Skeletal muscle cell (primary cell): ENCODE measurements at regions not wholly inside any gene's neighbourhood (a gene's known extent, or its start where the extent isn't known, plus 50 kb on each side); places are given as distances from the start of the nearest gene placed in this dataset.
A peak's percentile ranks its signal among the peaks of the same experiment; 100 is the strongest.
"Not testable (repeated sequence)": the region's sequence is repeated elsewhere in the genome, so short reads cannot be mapped to it uniquely, and the experiment has no call there.

Source experiments
- DNase-seq: peaks from one replicate; pipeline ENCODE4 v3.0.0-alpha.2; 2010; ENCODE audit warnings: low read depth
- H3K4me3 ChIP-seq: 2 replicates; pipeline ENCODE4 v1.5.1; 2011; ENCODE audit warnings: low read depth, mild to moderate bottlenecking, control low read depth, low read length, moderate library complexity

DNA sequence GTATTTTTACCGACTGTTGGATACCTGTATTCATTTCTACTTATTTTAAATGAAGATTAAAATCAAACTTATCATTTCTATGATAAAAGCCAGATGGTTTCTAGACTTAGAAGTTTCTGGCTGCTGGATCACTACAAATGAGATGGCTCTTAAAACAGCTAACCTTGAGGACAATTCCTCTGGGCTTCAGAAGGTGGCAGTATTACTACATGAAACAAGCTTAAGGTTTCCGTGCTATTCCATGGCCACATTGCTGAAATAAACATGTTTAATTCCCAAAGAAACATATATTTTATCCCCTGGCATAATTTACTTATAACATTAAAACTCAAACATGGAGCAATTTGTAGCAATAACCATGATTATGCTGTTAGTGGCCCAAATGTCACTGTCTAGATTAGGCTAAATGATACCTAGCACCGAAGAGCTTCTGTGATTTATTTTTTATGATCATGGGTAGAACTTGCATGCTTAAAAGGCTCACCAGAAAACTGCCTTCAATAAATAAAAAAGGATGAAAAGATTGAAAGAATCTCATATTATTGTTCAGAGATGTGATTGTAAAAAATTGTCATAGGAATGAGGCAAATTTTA lies 204.0 kb upstream of the NANOGP8 start:
- no peak for DNase-seq

DNA sequence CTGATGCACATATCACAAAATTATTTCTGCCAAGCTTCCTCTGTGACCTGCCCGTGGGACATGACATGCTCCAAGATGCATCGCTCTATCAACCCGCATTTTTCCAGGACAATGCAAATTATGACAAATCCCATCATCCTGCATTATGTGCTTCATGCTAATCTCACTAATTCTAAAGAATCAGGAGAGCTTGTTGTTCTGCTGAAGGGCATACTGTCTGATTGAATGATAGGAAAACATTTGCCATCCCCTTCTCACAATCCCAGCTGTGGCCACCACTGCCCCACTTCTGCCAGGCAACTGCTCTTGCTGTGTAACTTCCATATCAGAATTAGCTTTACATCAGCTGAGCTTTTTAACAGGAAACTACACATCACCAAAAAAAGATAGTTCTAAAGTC lies 203.5 kb upstream of the NANOGP8 start:
- no peak for DNase-seq
- H3K4me3 ChIP-seq: no peak overlapping the region

More for the DNA sequence above, 204.0 kb upstream of the NANOGP8 start:
- no peak overlapping the region for H3K4me3 ChIP-seq

DNA sequence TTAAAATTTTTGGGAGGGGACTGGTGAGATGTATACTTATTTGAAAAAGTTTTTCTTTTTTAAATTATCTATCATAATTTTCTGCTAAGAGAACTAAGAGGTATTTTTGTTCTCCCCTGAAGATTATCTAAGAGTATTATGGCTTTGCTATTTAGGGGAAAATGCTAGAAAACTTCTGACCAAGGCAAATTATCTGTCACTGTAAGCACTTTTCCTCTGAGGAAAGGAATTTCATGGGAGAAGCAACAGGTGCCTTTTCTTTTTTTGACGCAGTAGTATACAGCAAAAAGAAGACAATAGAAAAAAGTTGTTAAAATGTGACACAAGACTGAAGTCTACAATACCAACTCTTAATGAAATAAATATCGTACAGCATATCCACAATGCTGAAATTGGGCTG lies 201.6 kb upstream of the NANOGP8 start:
- no peak for DNase-seq
- no peak overlapping the region for H3K4me3 ChIP-seq

DNA sequence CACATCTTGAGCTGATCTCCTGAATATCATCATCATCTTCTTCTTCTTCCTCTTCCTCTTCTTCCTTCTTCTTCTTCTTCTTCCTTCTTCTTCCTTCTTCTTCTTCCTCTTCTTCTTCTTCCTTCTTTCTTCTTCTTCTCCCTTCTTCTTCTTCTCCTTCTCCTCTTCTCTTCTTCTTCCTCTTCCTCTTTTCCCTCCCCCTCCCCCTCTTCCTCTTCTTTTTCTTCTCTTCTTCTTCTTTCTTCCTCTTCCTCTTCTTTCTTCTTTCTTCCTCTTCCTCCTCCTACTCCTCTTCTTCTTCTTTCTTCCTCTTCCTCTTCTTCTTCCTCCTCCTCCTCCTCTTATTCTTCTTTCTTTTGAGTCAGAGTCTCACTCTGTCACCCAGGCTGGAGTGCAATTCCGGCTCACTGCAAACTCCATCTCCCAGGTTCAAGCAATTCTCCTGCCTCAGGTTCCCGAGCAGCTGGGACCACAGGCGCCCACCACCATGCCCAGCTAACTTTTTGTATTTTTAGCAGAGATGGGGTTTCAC lies 197.9 kb upstream of the NANOGP8 start:
- no peak for DNase-seq
- no peak overlapping the region for H3K4me3 ChIP-seq

DNA sequence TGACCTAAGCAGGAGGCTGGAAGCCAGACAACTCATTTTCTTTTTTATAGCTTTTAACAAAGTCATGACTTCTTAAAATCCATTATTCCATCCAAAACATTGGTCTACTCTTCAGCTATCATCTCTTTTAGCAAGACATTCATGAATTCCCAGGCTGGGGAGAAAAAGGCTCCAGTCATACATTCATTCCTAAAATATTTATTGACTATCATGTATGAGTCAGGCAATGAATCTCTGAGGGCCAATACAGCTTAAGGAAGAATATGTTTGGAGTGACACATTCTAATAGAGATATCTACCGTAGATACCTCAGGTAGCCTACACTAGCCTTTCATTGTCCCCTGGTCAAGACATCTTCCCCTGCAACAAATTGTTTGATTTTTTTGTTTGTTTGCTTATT lies 196.4 kb upstream of the NANOGP8 start:
- DNase-seq: no peak

DNA sequence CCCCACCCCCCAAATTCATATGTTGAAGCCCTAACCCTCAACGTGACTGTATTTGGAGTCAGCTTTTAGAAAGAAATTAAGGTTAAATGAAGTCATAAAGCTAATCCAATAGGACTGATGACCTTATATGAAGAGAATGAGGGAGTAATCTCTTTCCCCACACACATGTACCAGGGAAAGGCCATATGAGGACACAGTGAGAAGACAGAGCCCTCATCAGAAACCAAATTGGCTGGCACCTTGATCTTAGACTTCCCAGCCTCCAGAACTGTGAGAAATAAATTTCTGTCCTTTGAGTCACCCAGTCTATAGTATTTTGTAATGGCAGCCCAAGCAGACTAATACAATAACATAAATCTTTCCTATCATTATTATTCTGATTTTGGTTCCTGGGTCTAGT lies 194.7 kb upstream of the NANOGP8 start:
- H3K4me3 ChIP-seq: no peak overlapping the region
- no peak for DNase-seq

More for the DNA sequence above, 196.4 kb upstream of the NANOGP8 start:
- H3K4me3 ChIP-seq: no peak overlapping the region

DNA sequence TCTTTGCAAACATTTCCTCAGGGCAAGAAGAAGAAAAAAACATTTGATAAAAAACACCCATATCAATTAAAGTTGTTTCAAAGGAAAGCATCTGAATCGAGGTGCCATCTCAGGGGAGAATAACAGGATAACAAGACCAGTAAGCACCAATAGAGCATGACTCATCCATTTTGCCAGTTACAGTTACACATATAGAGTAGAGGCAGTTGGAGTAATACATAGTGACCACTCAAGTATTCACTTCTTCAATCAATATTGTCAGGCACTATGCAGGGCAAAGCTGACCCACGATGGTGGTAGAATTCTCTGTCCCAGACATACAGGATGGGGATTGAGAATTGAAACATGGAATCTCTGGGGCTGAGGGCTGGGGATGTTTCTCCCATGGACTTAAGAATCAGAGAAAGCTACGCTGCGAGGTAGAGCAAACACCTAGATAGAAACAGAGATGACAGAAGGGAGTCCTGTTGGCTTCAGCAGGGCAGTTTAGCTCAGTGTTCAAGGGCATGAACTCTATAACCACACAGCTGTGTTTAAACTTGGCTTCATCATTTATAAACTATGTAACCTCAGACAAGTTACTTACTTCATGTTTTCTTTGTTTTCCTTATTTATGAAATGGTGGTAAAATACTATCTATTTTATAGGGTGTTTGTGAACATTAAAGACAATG lies 186.4 kb upstream of the NANOGP8 start:
- no peak for DNase-seq
- H3K4me3 ChIP-seq: no peak overlapping the region

DNA sequence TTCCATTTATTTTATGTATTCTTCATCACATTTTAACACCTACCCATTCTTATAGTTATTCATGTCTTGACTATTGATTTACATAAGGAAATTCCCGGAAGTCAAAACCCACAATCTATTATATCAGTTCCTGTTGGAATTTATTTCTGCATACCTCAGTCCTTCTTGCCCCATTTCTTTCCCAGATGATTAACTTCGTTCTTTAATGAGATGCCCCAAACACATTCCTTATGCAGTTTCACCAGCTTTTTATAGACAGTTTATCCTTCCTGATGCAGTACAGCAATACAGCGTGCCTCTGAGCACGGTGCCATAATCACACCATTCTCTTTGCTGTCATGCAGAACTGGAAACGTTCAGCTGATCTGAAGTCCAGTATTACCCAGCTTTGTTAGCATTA lies 175.8 kb upstream of the NANOGP8 start:
- DNase-seq: no peak
- H3K4me3 ChIP-seq: no peak overlapping the region

DNA sequence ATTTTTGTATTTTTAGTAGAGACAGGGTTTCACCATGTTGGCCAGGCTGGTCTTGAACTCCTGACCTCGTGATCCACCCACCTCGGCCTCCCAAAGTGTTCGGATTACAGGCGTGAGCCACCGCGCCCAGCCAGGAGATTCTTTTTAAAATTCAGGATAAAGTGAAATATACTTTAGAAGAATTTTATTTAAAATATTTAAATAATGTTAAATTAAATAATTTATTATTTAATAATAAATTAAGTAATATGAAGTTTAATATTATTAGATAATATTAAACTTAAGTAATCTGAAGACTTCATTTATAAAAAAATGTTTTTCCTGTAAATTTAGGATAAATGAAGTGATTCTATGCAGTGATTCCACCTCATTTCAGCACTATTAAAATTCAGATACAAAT lies 175.2 kb upstream of the NANOGP8 start:
- H3K4me3 ChIP-seq, DNase-seq: not testable (repeated sequence)

DNA sequence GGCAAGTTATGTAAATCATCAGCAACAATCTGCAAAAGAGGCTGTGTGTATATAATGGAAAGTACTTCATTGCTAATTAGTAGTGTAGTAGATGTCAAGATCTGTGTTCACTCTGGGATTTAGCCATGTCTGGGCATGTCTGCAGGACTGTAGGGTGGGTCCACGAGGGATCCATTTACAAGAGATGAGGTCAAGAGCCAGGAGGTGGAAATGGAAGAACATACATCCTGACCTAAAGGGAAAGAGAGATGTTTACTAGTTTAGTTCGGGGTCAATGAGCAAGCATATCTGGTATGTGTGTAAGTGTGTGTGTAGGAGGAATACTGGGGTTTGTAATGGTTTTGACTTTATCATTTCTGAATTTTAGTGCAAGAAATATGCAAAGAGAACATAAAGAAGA lies 171.5 kb upstream of the NANOGP8 start:
- no peak overlapping the region for H3K4me3 ChIP-seq
- DNase-seq: peak; percentile 36

DNA sequence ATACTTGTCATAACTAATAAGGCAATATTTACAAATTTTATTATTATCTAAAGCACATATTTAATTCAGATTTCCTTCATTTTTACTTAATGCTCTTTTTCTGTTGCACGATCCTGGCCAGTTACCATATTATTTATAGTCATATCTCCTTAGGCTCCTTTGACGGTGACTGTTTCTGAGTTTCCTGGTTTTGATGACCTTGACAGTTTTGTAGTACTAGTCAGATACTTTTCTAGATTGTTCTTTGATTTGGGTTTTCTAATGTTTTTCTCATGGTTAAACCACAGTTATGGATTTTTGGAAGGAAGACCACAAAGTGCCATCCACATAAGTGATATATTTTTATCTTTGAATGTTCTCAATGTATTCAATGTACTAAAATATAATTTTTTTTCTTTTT lies 171.0 kb upstream of the NANOGP8 start:
- no peak for DNase-seq

DNA sequence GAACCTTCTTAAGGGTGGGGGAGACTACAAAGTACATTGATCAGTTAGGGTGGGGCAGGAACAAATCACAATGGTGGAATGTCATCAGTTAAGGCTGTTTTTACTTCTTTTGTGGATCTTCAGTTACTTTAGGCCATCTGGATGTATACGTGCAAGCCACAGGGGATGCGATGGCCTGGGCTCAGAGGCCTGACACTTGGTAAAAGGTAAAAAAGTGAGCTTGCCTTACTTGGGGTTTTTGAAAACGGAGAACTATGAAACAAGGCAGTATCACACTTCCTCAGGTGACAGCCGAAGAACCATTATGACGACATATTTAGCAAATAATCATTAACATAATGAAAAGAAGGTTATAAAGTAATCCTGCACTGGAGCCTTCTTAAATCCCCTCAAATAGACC lies 169.8 kb upstream of the NANOGP8 start:
- H3K4me3 ChIP-seq, DNase-seq: not testable (repeated sequence)

More for the DNA sequence above, 171.0 kb upstream of the NANOGP8 start:
- no peak overlapping the region for H3K4me3 ChIP-seq

DNA sequence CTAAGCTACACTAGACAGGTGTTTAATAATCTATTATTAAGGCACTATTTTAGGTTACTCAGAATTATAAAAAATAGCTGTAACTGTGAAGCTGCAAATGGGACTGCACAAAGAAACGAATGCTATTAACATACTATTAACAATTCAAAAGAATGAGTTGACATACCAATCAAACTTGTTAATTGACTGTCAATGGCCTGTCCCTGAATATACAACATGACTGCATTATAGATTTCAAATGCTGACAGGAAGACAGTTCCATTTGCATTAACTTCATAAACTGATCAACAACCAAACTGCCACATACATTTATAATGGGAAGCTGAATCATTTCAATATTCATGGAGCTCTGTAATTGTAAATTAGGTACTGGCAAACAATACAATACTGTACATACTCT lies 169.0 kb upstream of the NANOGP8 start:
- DNase-seq: no peak
- H3K4me3 ChIP-seq: no peak overlapping the region

DNA sequence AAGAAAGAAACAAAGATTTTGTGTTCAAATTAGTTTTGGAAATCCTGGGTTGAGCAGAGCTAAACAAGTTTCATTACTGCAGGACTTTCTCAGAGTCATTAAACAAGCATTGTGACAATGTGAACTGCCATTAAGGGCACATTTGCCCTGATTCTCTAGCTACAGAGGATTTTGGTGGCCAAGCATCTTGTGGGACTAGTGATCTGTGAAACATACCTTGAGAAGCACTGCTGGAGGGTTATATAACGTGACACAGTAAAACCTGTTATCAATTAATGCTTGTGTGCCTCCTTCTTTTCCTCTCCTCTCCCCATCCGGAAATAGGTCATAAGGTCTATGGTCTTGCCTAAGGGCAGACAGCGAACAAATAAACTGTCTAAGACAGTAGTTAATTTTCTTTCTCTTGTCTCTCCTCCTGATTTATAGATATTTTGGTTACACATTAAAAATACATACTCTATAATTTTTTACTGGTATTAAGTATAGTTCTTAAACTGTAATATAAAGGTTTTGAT lies 167.3 kb upstream of the NANOGP8 start:
- DNase-seq: no peak
- no peak overlapping the region for H3K4me3 ChIP-seq

DNA sequence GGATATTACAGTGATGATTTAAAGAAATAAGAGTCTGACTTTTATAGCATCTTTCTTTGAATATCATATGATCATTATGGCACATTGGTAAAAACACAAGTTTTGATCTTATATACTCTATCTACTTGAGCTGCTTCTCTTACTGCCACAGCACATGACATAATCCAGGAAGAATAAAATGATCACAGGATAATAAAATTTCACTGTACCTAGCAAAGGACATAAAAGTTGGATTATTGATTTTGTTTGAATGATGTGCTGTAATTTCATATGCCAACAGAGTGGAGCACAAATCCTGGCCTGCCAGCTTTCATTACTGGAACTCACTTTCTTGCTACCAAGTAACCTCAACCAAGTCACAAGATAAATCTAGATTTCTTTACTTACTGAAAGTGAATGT lies 162.1 kb upstream of the NANOGP8 start:
- no peak overlapping the region for H3K4me3 ChIP-seq
- no peak for DNase-seq

DNA sequence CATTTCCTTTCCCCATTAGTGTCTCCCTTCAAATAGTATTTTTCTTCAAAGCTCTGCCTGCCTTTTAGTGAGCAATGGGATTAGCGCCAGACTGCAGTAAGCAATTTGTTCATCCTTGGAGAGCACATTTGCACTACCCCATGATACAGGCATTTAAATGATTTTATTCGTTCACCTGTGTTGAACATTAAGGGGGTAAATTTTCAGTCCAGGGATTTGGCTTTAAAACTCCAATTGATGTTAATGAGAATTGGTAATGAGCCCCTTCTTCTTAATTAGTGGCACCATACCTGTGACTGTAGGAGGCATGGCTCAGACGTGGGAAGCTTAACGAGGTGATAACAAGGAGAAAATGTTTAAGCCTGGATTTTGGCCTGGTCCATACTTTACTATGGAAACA lies 161.4 kb upstream of the NANOGP8 start:
- no peak for DNase-seq
- no peak overlapping the region for H3K4me3 ChIP-seq

DNA sequence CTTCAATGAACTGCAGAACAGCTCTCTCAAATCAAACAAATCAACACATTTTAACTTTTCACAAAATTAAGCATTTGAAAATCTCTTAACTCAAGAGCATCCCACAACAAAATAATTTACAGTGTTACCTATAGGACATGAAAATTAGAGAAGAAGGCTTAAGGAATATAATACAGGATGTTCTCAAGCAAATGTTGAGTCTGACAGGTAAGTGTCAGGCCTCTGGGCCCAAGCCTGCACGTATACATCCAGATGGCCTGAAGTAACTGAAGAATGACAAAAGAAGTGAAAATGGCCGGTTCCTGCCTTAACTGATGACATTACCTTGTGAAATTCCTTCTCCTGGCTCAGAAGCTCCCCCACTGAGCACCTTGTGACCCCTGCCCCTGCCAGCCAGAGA lies 160.6 kb upstream of the NANOGP8 start:
- not testable (repeated sequence) for DNase-seq, H3K4me3 ChIP-seq

DNA sequence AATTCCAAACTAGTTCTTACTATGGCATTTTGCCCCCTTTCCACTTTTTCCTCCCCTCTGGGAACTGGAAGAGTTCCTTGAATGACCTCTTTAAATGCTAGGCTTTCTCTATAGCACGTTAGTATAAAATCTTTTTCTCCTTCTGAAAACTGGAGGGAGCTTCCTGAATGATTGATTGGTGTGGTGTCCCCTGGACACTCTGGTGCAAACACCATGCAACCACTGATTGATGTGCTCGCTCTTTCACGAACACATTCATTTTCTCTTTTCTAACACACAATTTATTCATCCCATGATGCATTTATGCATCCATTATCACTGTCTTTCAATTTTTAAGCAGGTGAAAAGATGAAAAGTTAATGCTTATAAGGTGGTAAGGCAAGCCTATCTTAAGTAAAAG lies 159.1 kb upstream of the NANOGP8 start:
- H3K4me3 ChIP-seq: no peak overlapping the region
- DNase-seq: no peak

DNA sequence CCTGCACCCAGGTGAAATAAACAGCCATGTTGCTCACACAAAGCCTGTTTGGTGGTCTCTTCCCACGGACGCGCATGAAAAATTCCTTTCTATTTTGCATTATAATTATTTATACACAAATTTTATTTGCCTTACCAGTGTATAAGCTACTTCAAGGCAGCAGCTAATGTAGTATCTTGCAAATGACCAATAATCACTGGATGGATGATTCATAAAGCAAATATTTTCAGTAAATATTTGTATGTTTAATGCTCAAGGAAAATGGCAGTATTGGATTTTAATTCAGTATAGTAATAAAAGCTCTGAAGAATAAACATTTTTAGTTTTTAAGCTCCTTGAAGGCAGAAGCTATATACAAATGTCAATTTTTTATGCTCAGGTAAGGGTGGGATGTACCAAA lies 158.7 kb upstream of the NANOGP8 start:
- DNase-seq: no peak
- H3K4me3 ChIP-seq: no peak overlapping the region

DNA sequence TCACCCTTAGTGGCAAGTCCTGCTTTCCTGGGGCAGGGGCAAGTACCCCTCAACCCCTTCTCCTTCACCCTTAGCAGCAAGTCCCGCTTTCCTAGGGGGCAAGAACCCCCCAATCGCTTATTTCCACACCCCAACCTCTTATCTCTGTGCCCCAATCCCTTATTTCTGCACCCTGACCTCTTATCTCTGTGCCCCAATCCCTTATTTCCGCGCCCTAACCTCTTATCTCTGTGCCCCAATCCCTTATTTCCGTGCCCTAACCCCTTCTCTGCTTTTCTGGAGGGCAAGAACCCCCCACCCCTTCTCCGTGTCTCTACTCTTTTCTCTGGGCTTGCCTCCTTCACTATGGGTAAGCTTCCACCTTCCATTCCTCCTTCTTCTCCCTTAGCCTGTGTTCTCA lies 154.6 kb upstream of the NANOGP8 start:
- not testable (repeated sequence) for DNase-seq

DNA sequence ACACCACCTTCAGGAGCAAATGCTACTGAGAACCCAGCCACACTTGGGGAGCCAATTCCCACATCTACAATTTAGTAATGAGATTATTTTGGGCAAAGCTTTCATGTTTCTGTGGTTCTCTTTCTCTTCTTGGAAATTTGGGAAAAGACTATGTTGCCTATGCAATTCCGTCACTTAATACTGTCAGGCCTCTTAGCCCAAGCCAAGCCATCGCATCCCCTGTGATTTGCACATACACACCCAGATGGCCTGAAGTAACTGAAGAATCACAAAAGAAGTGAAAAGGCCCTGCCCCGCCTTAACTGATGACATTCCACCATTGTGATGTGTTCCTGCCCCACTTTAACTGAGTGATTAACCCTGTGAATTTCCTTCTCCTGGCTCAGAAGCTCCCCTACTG lies 153.4 kb upstream of the NANOGP8 start:
- not testable (repeated sequence) for H3K4me3 ChIP-seq, DNase-seq

More for the DNA sequence above, 154.6 kb upstream of the NANOGP8 start:
- not testable (repeated sequence) for H3K4me3 ChIP-seq
